Ovary (tissue), 7 donors: ENCODE measurements at regions not wholly inside any gene's neighbourhood (a gene's known extent, or its start where the extent isn't known, plus 50 kb on each side); places are given as distances from the start of the nearest gene placed in this dataset.

Source experiments
- DNase-seq, 5 donors: peaks; one replicate each; pipeline ENCODE4 v3.0.0-alpha.2; 2019 to 2020
- H3K27ac ChIP-seq, 2 donors: fragments of 200-600 bp; one replicate each; pipeline versions ENCODE4 v1.5.1 to v1.8.0; 2019 to 2022
- H3K27me3 ChIP-seq: fragments of 200-600 bp; one replicate; pipeline ENCODE4 v1.8.0; 2022
- H3K36me3 ChIP-seq: fragments of 200-600 bp; sonication (generic); one replicate; pipeline ENCODE4 v1.5.1; 2019
- H3K4me1 ChIP-seq: one replicate; pipeline ENCODE4 v1.8.1; 2013; ENCODE audit warnings: mild to moderate bottlenecking, moderate library complexity; ENCODE audit not compliant: insufficient read depth
- H3K4me3 ChIP-seq: fragments of 200-600 bp; sonication (generic); one replicate; pipeline ENCODE4 v1.5.1; 2017
- H3K9me3 ChIP-seq, 2 donors: fragments of 200-600 bp in 1 of 2; sonication (generic) in 1 of 2; one replicate each; pipeline versions ENCODE4 v1.5.1 to v1.8.1; 2013 to 2019; ENCODE audit warnings: mild to moderate bottlenecking in 1 of 2, moderate library complexity in 1 of 2
- CTCF ChIP-seq, 3 donors: fragments of 450-650 bp in 2 of 3; fragments of 200-600 bp in 1 of 3; IDR thresholded peaks; one replicate each; pipeline versions ENCODE4 v1.5.1 to v1.8.0; 2016 to 2022; ENCODE audit warnings: antibody characterized with exemption in 3 of 3, mild to moderate bottlenecking in 1 of 3
- EP300 ChIP-seq: sonication (generic); formaldehyde crosslinking; IDR thresholded peaks from one replicate; pipeline ENCODE4 v1.6.1; 2017; ENCODE audit warnings: antibody characterized with exemption
- POLR2A ChIP-seq: fragments of 450-650 bp; IDR thresholded peaks from one replicate; pipeline ENCODE4 v1.6.1; 2017; ENCODE audit warnings: antibody characterized with exemption, mild to moderate bottlenecking, moderate library complexity
- WGBS, 3 donors: extraction: QIAGEN DNeasy Blood & Tissue Kit in 1 of 3; methylation state at CpG; one replicate each; pipeline versions ENCODE4 v1.1.5 to v1.1.7; 2013 to 2017; 5-methylcytosine and 5-hydroxymethylcytosine counted together
- intact Hi-C, 4 donors: fragments of 100-400 bp; cut with DNase I; formaldehyde crosslinking; loops; one replicate each; pipeline versions ENCODE4 v1.11.0 to v1.15.1; 2022 to 2023
- donor health status: DM: no; HTN: no; CAD: no; lungs with moderate emphysema.
- donor health status: DM: no; HTN: no; CAD: no.
- donor health status: Bipolar disorder and iron deficiency.
- donor health status: DM: no; HTN: no; CAD: no.
- donor health status: DM: yes; HTN: yes; CAD: no.

GRCh38 chr3:193928354-193929209 lies 207.4 kb upstream of the HES1 start:
- H3K4me1 ChIP-seq = no peaks in the 10 kb centered on the region
- no peaks in the 10 kb centered on the region for H3K9me3 ChIP-seq
- no peaks in the 10 kb centered on the region for H3K36me3 ChIP-seq
- 57 to 59% (median 58%) methylated on average over 7 of the region's 7 CpGs for WGBS, 3 donors
- intact Hi-C loops = no loop called here
- H3K4me3 ChIP-seq = no peak overlapping the region
- DNase-seq = no peak
- H3K27me3 ChIP-seq = no peaks in the 10 kb centered on the region
- no peak overlapping the region for H3K27ac ChIP-seq
- no peak for TF ChIP-seq POLR2A
- no peak for TF ChIP-seq CTCF (IDR thresholded peaks at IDR 0.05)
- TF ChIP-seq EP300 = no peak

- intact Hi-C loops = no loop called here
Measured at GRCh38 chr3:193929373-193929772, 206.6 kb upstream of the HES1 start.

GRCh38 chr3:193929921-193930646 lies 205.9 kb upstream of the HES1 start:
- Histone ChIP-seq H3K27ac (no peak overlapping the region), H3K4me3 (no peak overlapping the region), H3K4me1 (no peaks in the 10 kb centered on the region), H3K9me3 (no peaks in the 10 kb centered on the region), H3K36me3 (no peaks in the 10 kb centered on the region), H3K27me3 (no peaks in the 10 kb centered on the region)
- 52 to 82% (median 62%) methylated on average over 7 of the region's 7 CpGs for WGBS, 3 donors
- TF ChIP-seq CTCF (IDR thresholded peaks at IDR 0.05) (no peak), EP300 (no peak), POLR2A (no peak)
- DNase-seq = no peak
- intact Hi-C loops = loop anchor here in 1 of 4 donors (5.0 kb wide), 1 partner anchor 43 kb away; no protein-coding TSS in a partner anchor

More at GRCh38 chr3:193929373-193929772, 206.6 kb upstream of the HES1 start:
- DNase-seq = no peak
- Histone ChIP-seq H3K4me1 (no peaks in the 10 kb centered on the region), H3K4me3 (no peak overlapping the region), H3K27ac (no peak overlapping the region), H3K9me3 (no peaks in the 10 kb centered on the region), H3K27me3 (no peaks in the 10 kb centered on the region), H3K36me3 (no peaks in the 10 kb centered on the region)
- TF ChIP-seq POLR2A = no peak
- no peak for TF ChIP-seq CTCF (IDR thresholded peaks at IDR 0.05)
- no peak for TF ChIP-seq EP300
- 77 to 87% (median 83%) methylated on average over 5 of the region's 5 CpGs for WGBS, 3 donors

- TF ChIP-seq EP300 (no peak), POLR2A (no peak), CTCF (IDR thresholded peaks at IDR 0.05) (no peak)
- Histone ChIP-seq H3K9me3 (no peaks in the 10 kb centered on the region), H3K27ac (no peak overlapping the region), H3K4me1 (no peaks in the 10 kb centered on the region), H3K27me3 (no peaks in the 10 kb centered on the region), H3K4me3 (no peak overlapping the region), H3K36me3 (no peaks in the 10 kb centered on the region)
- DNase-seq = no peak
- 85 to 93% (median 88%) methylated on average over 2 of the region's 2 CpGs for WGBS, 3 donors
- intact Hi-C loops = loop anchor here in 1 of 4 donors (5.0 kb wide), 1 partner anchor 45 kb away; no protein-coding TSS in a partner anchor
Measured at GRCh38 chr3:193932136-193932535, 203.8 kb upstream of the HES1 start.
